Activated CD8-positive, alpha-beta memory T cell treated with anti-CD3 and anti-CD28 coated beads for 4 hours (primary cell): ENCODE measurements at regions not wholly inside any gene's neighbourhood (a gene's known extent, or its start where the extent isn't known, plus 50 kb on each side); places are given as distances from the start of the nearest gene placed in this dataset.

Source experiments
- DNase-seq, 2 donors: peaks; one replicate each; pipeline ENCODE4 v3.0.0-alpha.2; 2020; ENCODE audit warnings: low read depth in 2 of 2

- no peak for DNase-seq
Observed at GRCh38 chr1:83813576-83813975, 185.4 kb downstream of the TTLL7 start.

DNA sequence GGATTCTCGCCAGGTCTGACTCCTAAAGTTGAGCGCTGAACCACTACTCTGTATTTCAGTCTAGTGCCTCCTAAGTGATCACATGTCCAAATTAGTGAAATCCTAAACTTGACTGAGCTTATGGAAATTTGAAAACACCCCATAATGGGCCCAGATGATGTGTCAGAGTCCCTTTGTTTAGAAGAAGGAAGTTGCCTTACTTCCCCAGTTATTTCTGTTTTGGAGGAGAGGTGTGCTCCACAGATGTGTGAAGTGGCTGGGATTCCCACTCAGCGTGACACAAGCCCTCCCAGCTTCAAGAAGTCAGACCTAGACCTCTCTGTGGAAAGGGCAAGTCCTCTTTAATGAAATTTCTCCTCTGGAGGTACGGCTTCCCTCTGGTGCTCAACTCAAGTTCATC, 188.8 kb downstream of the TTLL7 start:
- DNase-seq, result no peak

DNA sequence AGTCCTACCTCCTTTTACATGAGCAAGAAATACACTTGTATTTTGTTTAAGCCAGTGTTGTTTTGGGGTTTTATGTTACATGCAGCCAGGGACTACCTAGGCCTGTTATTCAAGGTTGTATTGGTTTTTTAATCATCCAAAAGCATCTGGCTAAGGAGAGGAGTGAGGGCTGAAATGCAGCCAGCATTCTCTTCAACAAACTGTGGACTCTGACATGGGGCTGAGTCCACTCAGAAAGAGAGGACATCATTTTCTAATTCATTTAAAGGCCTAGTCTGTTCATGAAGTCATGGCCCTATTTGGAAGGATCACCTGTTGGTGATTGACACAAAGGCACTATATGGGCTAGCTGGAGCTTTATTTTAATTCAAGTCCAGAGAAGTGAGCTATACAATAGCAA, 190.4 kb downstream of the TTLL7 start:
- no peak for DNase-seq

DNA sequence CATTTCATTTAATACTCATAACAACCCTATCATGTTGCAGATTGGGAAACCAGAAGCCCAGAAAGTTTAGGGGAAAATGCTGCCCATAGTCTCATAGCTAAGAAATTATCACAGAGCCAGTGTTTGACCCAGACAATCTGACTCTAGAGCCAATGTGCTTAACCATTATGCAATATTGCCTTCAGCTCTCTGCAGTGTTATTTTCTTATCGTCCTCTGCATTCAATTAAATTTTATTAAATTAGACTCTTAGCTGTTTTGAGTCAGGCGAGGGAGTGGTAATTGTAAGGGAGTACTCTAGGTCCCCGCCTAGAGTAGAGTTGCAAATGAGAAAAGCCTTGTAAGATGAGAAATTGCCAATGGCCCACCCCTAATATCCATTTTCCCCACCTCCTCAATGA, 191.1 kb downstream of the TTLL7 start:
- DNase-seq, result no peak

GRCh38 chr1:83807231-83807630, 191.7 kb downstream of the TTLL7 start:
- DNase-seq, result no peak

DNA sequence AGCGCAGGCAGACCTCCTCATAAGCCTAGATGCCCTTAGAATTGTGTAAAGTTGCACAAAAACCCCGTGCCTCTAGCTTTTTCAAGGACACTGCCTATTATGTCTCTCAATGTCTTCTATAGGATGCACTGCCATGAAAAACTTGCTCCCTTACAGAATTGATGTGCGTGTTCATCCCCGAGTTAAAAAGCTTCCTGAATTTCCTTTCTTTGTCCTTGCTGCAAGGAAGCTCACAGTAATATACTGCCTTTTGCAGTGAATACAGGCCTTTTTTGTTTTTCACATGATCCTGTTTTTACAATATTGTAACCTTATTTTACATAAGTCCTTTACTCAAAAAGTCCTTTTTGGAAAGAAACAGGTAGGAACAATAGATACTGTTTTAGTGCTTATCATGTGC, 193.0 kb downstream of the TTLL7 start:
- no peak for DNase-seq

GRCh38 chr1:83802460-83803152, 196.3 kb downstream of the TTLL7 start:
- DNase-seq, result no peak

GRCh38 chr1:83802023-83802422, 196.9 kb downstream of the TTLL7 start:
- no peak for DNase-seq

GRCh38 chr1:83800066-83800465, 198.9 kb downstream of the TTLL7 start:
- no peak for DNase-seq

DNA sequence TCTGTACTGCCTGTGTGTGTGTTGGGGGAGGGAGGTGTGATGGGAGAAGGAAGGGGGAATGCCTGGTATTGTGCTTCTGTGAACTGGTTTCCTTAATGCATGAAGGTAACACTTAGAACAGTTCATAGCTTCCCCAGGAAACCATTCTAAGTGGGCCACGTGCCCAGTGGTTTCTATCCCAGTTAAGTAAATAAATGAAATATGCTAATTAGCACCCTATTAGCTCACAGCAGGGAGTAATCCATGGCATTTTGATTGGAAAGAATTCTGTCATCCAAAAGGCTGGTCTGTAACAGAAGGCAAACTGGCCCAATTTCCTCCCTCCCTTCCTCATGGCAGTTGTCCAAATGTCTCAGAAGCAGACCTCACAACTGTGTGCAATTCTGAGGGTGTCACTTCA, 199.3 kb downstream of the TTLL7 start:
- DNase-seq, result no peak

DNA sequence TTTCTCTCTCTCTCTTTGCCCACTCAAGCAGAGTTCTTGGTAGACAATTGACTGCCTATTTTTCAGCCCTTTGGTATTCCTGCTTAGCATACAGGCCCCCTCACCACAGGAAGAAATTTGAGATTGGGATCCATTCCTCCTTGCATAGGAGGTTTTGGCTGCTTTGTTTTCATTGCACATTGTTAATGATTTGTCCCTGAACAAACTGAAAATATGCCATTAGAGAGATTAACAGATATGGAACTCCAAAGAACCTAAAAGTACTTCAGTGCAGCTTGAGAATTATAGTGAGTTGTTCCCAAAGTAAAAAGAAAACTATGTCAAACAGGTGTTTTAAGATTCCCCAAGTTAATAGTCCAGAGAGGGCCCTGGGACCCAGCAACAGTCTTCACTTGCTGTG, 200.0 kb downstream of the TTLL7 start:
- no peak for DNase-seq

- DNase-seq, result no peak
Observed at GRCh38 chr1:83796409-83796808, 202.5 kb downstream of the TTLL7 start.

DNA sequence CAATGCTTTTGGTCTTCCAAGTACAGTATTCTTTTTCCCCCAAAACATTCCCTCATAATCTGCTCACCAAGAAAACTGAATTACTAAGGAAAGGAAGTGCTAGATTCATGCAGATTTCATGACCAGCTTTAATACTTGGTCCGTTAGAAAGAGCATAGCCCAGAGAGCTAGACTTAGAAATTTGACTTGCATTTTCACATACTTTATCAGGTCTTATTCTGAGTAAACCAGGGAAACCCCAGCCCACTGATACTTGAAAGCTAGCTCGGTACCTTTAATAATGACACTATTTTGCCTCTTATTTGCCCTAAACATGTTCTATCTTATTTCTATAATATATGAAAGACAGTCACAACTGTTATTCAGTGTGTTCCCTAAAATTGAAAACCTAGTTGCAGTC, 204.5 kb downstream of the TTLL7 start:
- no peak for DNase-seq

GRCh38 chr1:83791821-83792437, 207.0 kb downstream of the TTLL7 start:
- no peak for DNase-seq

DNA sequence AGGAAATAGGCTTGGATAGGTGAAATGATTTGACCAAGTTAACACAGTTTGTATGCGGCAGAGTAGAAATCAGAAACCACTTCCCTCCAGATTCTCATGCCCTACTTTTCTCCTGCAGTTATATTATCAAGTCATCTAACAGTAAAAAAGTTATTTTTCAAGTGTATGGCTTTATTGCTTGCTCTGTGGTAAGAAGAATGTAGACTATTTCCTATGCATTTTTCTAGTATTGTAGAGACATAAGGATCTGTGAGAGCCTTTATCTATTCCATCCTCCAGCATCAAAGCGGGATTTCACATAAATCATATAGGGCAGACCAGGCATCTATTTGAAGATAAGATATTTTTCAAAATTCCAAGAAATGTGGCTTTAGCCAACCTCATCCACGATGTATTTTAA, 208.5 kb downstream of the TTLL7 start:
- no peak for DNase-seq

- no peak for DNase-seq
Observed at GRCh38 chr1:83787246-83787998, 211.5 kb downstream of the TTLL7 start.

DNA sequence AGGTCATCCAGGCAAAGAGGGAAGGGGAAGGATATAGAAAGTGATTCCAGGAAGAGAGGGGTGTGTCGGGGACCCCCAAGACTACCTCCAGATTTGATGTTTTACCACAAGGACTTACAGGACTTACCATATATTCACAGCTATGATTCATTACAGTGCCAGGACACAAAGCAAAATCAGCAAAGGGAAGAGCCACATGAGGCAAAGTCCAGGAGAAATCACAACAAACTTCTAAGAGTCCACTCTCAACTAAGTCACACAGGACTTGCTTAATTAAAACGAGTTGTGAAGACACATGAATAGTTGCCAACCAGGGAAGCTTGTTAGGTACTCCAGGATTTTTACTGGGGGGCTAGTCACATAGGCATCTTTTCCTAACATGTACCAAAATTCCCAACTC, 217.3 kb downstream of the TTLL7 start:
- no peak for DNase-seq

- DNase-seq, result no peak
Observed at GRCh38 chr1:83779565-83779964, 219.4 kb downstream of the TTLL7 start.

- no peak for DNase-seq
Observed at GRCh38 chr1:83777758-83778101, 221.2 kb downstream of the TTLL7 start.

- no peak for DNase-seq
Observed at GRCh38 chr1:83776913-83777757, 221.8 kb downstream of the TTLL7 start.

DNA sequence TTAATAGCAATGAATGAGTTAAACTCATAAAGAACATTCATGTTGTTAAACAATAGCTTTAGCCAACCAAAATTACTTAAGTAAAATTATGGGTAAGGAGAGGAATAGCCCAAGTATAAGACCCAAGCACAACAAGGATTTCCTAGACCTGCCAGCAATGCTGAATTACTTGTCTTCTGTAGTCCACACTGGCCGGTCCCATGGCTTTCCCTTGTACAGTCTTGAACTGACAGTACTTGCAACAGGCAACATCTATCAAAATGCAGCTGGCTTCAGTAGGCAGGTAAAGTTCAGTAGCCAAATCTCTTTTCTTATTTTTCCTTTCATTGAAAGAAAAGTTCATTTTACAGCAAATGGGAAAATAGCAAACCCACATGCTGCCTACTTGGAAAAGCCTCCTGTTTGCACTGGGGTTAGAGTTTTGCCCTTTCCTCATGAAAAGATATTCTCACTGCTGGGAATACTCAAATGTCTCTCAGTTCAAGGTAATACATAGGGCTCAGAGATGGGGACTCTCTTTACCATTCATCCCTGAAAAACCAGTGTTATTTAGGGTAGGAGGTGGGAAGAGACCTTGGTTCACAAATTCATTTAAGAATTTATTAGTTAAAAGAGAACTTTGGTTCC, 222.8 kb downstream of the TTLL7 start:
- no peak for DNase-seq

DNA sequence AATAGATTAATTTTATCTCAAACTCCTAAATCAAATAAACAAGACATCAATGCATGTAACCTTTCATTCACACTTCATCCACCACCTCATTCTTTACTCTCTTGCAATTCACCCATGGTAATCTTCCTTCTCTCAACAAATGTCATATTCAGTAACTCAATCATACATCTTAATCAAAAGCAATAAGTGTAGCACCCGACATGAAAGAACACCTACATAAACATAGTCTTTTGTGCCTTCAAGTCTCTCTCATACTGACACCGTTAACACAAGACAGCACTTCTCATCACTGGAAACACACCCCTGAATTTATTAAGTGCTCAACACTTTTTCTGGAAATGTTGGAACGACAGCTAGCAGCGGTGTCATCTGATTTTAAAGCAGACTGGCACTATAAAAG, 225.9 kb downstream of the TTLL7 start:
- no peak for DNase-seq
